ENCODE measurements at regions not wholly inside any gene's neighbourhood (a gene's known extent, or its start where the extent isn't known, plus 50 kb on each side); places are given as distances from the start of the nearest gene placed in this dataset.

GRCh38 chr5:71807909-71808308 is 88.8 kb downstream of the CARTPT start:
- H3K4me3 ChIP-seq (ENCODE audit: insufficient read depth, low read depth, low read length): no peak overlapping the region
- H3K36me3 ChIP-seq (ENCODE audit: control insufficient read depth, insufficient read depth, low read length): no peaks in the 10 kb centered on the region
- no peaks in the 10 kb centered on the region for H3K9me3 ChIP-seq (ENCODE audit: control insufficient read depth, insufficient read depth, low read length)
- no peak overlapping the region for H4K91ac ChIP-seq (ENCODE audit: insufficient read depth, low read depth, low read length)
- no peak overlapping the region for H2AK9ac ChIP-seq (replicated peaks; ENCODE audit: low read depth, low read length, poor library complexity)
- no peak for TF ChIP-seq FOS (IDR thresholded peaks at IDR 0.05; ENCODE audit: low read depth, low read length)
- TF ChIP-seq POLR2A (IDR thresholded peaks at IDR 0.05; ENCODE audit: low read depth, low read length): no peak
- no peak for TF ChIP-seq MAFK (IDR thresholded peaks at IDR 0.05; ENCODE audit: low read depth, low read length)
- TF ChIP-seq MAZ (IDR thresholded peaks at IDR 0.05; ENCODE audit: borderline replicate concordance, low read depth, low read length): no peak
- TF ChIP-seq RAD21 (IDR thresholded peaks at IDR 0.05; ENCODE audit: low read length): no peak
- no peak for TF ChIP-seq RCOR1 (IDR thresholded peaks at IDR 0.05; ENCODE audit: insufficient replicate concordance, low read length)
- TF ChIP-seq USF2 (IDR thresholded peaks at IDR 0.05; ENCODE audit: low read depth, low read length): no peak
- no peak for TF ChIP-seq NFE2L2 (IDR thresholded peaks at IDR 0.05; ENCODE audit: low read depth, low read length)
- no peak for TF ChIP-seq CTCF (conservative IDR thresholded peaks at IDR 0.05; ENCODE audit: low read depth, low read length)
- TF ChIP-seq CHD1 (IDR thresholded peaks at IDR 0.05; ENCODE audit: low read depth, low read length): no peak
- TF ChIP-seq BHLHE40 (IDR thresholded peaks at IDR 0.05; ENCODE audit: low read depth, low read length): no peak
- no peak for TF ChIP-seq SMC3 (IDR thresholded peaks at IDR 0.05; ENCODE audit: low read depth, low read length)
- no peak overlapping the region for H2AK5ac ChIP-seq (ENCODE audit: low read depth, low read length)
- peaks cover 21% of the 10 kb centered on the region for H3K27me3 ChIP-seq (ENCODE audit: control insufficient read depth, insufficient read depth, low read length)
- no peak overlapping the region for H3K4ac ChIP-seq (ENCODE audit: low read depth, low read length)
- intact Hi-C loops (cut with micrococcal nuclease): no loop called here
- POLR2A ChIA-PET (ENCODE audit: unreplicated experiment): no interaction called here
- no peak overlapping the region for H3K56ac ChIP-seq (ENCODE audit: extremely low read depth, insufficient read depth, low read length)
- WGBS, 2 experiments (ENCODE audit: extremely low coverage in 2 of 2, insufficient read length in 1 of 2): no CpG with 5 or more reads among the region's 4 CpGs
- no peak overlapping the region for H3K18ac ChIP-seq (ENCODE audit: low read depth, low read length)
- no peak overlapping the region for H2BK120ac ChIP-seq (ENCODE audit: low read depth, low read length)
- no peak overlapping the region for H3K14ac ChIP-seq (replicated peaks; ENCODE audit: low read depth, low read length)
- dilution Hi-C loops (cut with HindIII; ENCODE audit: low sequenced_read_pairs, unreplicated experiment): no loop called here
- H3K27ac ChIP-seq (ENCODE audit: insufficient read depth, low read length): no peak overlapping the region
- no peak overlapping the region for H4K8ac ChIP-seq (ENCODE audit: low read depth in 2 of 2, low read length in 2 of 2)
- no peak overlapping the region for H4K5ac ChIP-seq (ENCODE audit: low read depth, low read length)
- H3K9ac ChIP-seq (ENCODE audit: low read depth, low read length): no peak overlapping the region
- no peaks in the 10 kb centered on the region for H3K79me1 ChIP-seq (ENCODE audit: low read depth in 1 of 2, low read length in 2 of 2)
- CTCF ChIA-PET: no interaction called here
- no peak for ATAC-seq (ENCODE audit: low read depth)
- no peak overlapping the region for H3K23ac ChIP-seq (ENCODE audit: low read depth, low read length)
- no peak overlapping the region for H3K4me2 ChIP-seq (ENCODE audit: low read depth, low read length)
- H2BK20ac ChIP-seq (ENCODE audit: low read depth, low read length): no peak overlapping the region
- H3K9me1 ChIP-seq (ENCODE audit: insufficient read depth, low read length): no peaks in the 10 kb centered on the region
- in situ Hi-C loops (cut with MboI; ENCODE audit: low sequenced_read_pairs): loop anchor here (10.0 kb wide), 1 partner anchor 177 kb away; no protein-coding TSS in a partner anchor
- DNase-seq: no peak
- BruUV-seq (replicated peaks): no TSS peak
- no peak overlapping the region for H2BK15ac ChIP-seq (ENCODE audit: low read depth, low read length)
- H4K20me1 ChIP-seq (ENCODE audit: insufficient read depth, low read length): no peaks in the 10 kb centered on the region
- no peak overlapping the region for H2AFZ ChIP-seq (replicated peaks; ENCODE audit: low read length, poor library complexity)
- H3K4me1 ChIP-seq (ENCODE audit: control insufficient read depth, insufficient read depth, low read length): no peaks in the 10 kb centered on the region
- H2BK5ac ChIP-seq (ENCODE audit: low read depth, low read length, poor library complexity, severe bottlenecking): no peak overlapping the region

Data from IMR-90 (cell line).